RCC 7860 (cell line): ENCODE measurements at regions not wholly inside any gene's neighbourhood (a gene's known extent, or its start where the extent isn't known, plus 50 kb on each side); places are given as distances from the start of the nearest gene placed in this dataset.
"Not testable (repeated sequence)": the region's sequence is repeated elsewhere in the genome, so short reads cannot be mapped to it uniquely, and the experiment has no call there.

Source experiments
- DNase-seq: peaks from one replicate; pipeline ENCODE4 v3.0.0-alpha.2; 2015; ENCODE audit warnings: low spot score
- FAIRE-seq: peaks from 2 replicates; lab custom pipeline; 2012; peaks lifted over from hg19 to GRCh38; lab: Jason Lieb, UNC

- DNase-seq (no peak), FAIRE-seq (no peak)
Observed at GRCh38 chr3:40877631-40878463, 321.5 kb upstream of the CTNNB1 start.

GRCh38 chr3:40878464-40878905, 320.8 kb upstream of the CTNNB1 start:
- FAIRE-seq (no peak), DNase-seq (no peak)

GRCh38 chr3:40885430-40885829, 313.9 kb upstream of the CTNNB1 start:
- FAIRE-seq, result no peak

GRCh38 chr3:40886660-40887425, 312.5 kb upstream of the CTNNB1 start:
- FAIRE-seq (no peak), DNase-seq (no peak)

More at GRCh38 chr3:40885430-40885829, 313.9 kb upstream of the CTNNB1 start:
- DNase-seq, result no peak

GRCh38 chr3:40891186-40891585, 308.1 kb upstream of the CTNNB1 start:
- no peak for DNase-seq
- FAIRE-seq, result no peak

- FAIRE-seq (no peak), DNase-seq (no peak)
Observed at GRCh38 chr3:40895109-40895508, 304.2 kb upstream of the CTNNB1 start.

- peak; percentile 75 for DNase-seq
- FAIRE-seq, result peak; percentile 49
Observed at GRCh38 chr3:40899286-40899712, 300.0 kb upstream of the CTNNB1 start.

- no peak for FAIRE-seq
Observed at GRCh38 chr3:40901298-40901697, 298.0 kb upstream of the CTNNB1 start.

GRCh38 chr3:40901796-40902195, 297.5 kb upstream of the CTNNB1 start:
- no peak for FAIRE-seq
- DNase-seq, result no peak

More at GRCh38 chr3:40901298-40901697, 298.0 kb upstream of the CTNNB1 start:
- DNase-seq, result no peak

- not testable (repeated sequence) for FAIRE-seq, DNase-seq
Observed at GRCh38 chr3:40907907-40908465, 291.3 kb upstream of the CTNNB1 start.

- DNase-seq, result no peak
- FAIRE-seq, result no peak
Observed at GRCh38 chr3:40908612-40909011, 290.7 kb upstream of the CTNNB1 start.

- no peak for DNase-seq
- no peak for FAIRE-seq
Observed at GRCh38 chr3:40911264-40911663, 288.0 kb upstream of the CTNNB1 start.

GRCh38 chr3:40911928-40912327, 287.4 kb upstream of the CTNNB1 start:
- DNase-seq (peak; percentile 14), FAIRE-seq (no peak)

GRCh38 chr3:40912461-40912860, 286.8 kb upstream of the CTNNB1 start:
- no peak for DNase-seq
- FAIRE-seq, result no peak

GRCh38 chr3:40913192-40913591, 286.1 kb upstream of the CTNNB1 start:
- FAIRE-seq (no peak), DNase-seq (no peak)

- DNase-seq (no peak), FAIRE-seq (no peak)
Observed at GRCh38 chr3:40913641-40914040, 285.7 kb upstream of the CTNNB1 start.

GRCh38 chr3:40914475-40914874, 284.8 kb upstream of the CTNNB1 start:
- no peak for FAIRE-seq
- DNase-seq, result no peak

- DNase-seq (no peak), FAIRE-seq (no peak)
Observed at GRCh38 chr3:40915346-40915865, 283.9 kb upstream of the CTNNB1 start.

- FAIRE-seq (peak; percentile 44), DNase-seq (peak; percentile 12)
Observed at GRCh38 chr3:40920041-40920440, 279.3 kb upstream of the CTNNB1 start.

- no peak for FAIRE-seq
- no peak for DNase-seq
Observed at GRCh38 chr3:40921251-40921650, 278.1 kb upstream of the CTNNB1 start.

GRCh38 chr3:40923143-40923542, 276.2 kb upstream of the CTNNB1 start:
- no peak for DNase-seq
- no peak for FAIRE-seq
